B cell (primary cell): ENCODE measurements at regions not wholly inside any gene's neighbourhood (a gene's known extent, or its start where the extent isn't known, plus 50 kb on each side); places are given as distances from the start of the nearest gene placed in this dataset.

ENCODE experiments used
- ATAC-seq: fragments of 200-7000 bp; cut with Tn5 transposase; one replicate; pipeline ENCODE4 v1.10.0; 2021; ENCODE audit warnings: low read depth, mild to moderate bottlenecking, moderate number of reproducible peaks, moderate library complexity
- CTCF ChIA-PET: fragments of 350-600 bp; sonication (Branson Sonifier 250); formaldehyde crosslinking; loops from one replicate; lab custom pipeline; 2021; ENCODE audit warnings: antibody characterized with exemption, inconsistent platforms; lab: Charles Lee
- POLR2A ChIA-PET: fragments of 350-600 bp; sonication (Branson Sonifier 250); formaldehyde crosslinking; loops from one replicate; lab custom pipeline; 2021; ENCODE audit warnings: antibody characterized with exemption; lab: Charles Lee
- DNase-seq: peaks from one replicate; pipeline ENCODE4 v3.0.0; 2013
- H2AFZ ChIP-seq: 2 replicates; pipeline ENCODE4 v1.6.1; 2012; ENCODE audit warnings: mild to moderate bottlenecking, low read depth, low read length; ENCODE audit not compliant: insufficient read depth, poor library complexity, severe bottlenecking
- H3K27ac ChIP-seq, 2 donors: 1 replicate in 1 of 2; 2 replicates in 1 of 2; pipeline ENCODE4 v1.5.1; 2012 to 2013; ENCODE audit warnings: low read length in 2 of 2, mild to moderate bottlenecking in 2 of 2, moderate library complexity in 1 of 2
- H3K27me3 ChIP-seq, 4 experiments: fragments of 200-600 bp in 1 of 4; sonication (generic) in 1 of 4; replicated peaks in 1 of 4; 1 replicate in 2 of 4; 2 replicates in 2 of 4; pipeline versions ENCODE4 v1.6.1 to v1.7.0; 2013 to 2016; ENCODE audit warnings: low read length in 3 of 4, mild to moderate bottlenecking in 2 of 4, mixed read lengths in 1 of 4, moderate library complexity in 1 of 4; ENCODE audit not compliant: insufficient read depth in 4 of 4, control insufficient read depth in 3 of 4; ENCODE audit errors: control extremely low read depth in 1 of 4
- H3K36me3 ChIP-seq, 2 experiments: replicated peaks in 1 of 2; 1 replicate in 1 of 2; 2 replicates in 1 of 2; pipeline versions ENCODE4 v1.6.1 to v1.7.1; 2013; ENCODE audit warnings: low read length in 1 of 2; ENCODE audit not compliant: insufficient read depth in 2 of 2, control insufficient read depth in 1 of 2; ENCODE audit errors: control extremely low read depth in 1 of 2, extremely low read depth in 1 of 2
- H3K4me1 ChIP-seq, 2 donors: fragments of 200-600 bp in 1 of 2; sonication (generic) in 1 of 2; 1 replicate in 1 of 2; 2 replicates in 1 of 2; pipeline versions ENCODE4 v1.5.1 to v1.6.1; 2013 to 2017; ENCODE audit warnings: low read length in 2 of 2; ENCODE audit not compliant: control insufficient read depth in 2 of 2, insufficient read depth in 2 of 2
- H3K4me2 ChIP-seq: replicated peaks from 2 replicates; pipeline ENCODE3; 2012; ENCODE audit warnings: mild to moderate bottlenecking, low read depth, low read length; ENCODE audit not compliant: poor library complexity, severe bottlenecking
- H3K4me3 ChIP-seq, 5 experiments: fragments of 200-600 bp in 1 of 5; sonication (generic) in 1 of 5; 1 replicate in 3 of 5; 2 replicates in 2 of 5; pipeline versions ENCODE4 v1.5.1 to v1.7.0; 2011 to 2016; ENCODE audit warnings: low read length in 4 of 5, mild to moderate bottlenecking in 4 of 5, low read depth in 2 of 5, control low read depth in 1 of 5, moderate library complexity in 1 of 5; ENCODE audit not compliant: insufficient read depth in 1 of 5; ENCODE audit errors: control extremely low read depth in 1 of 5, extremely low read depth in 1 of 5
- H3K79me2 ChIP-seq: fragments of 200-600 bp; sonication (generic); one replicate; pipeline ENCODE4 v1.6.0; 2016; ENCODE audit warnings: low read length; ENCODE audit not compliant: control insufficient read depth, insufficient read depth
- H3K9ac ChIP-seq: fragments of 200-600 bp; sonication (generic); 2 replicates; pipeline ENCODE4 v1.6.1; 2017; ENCODE audit warnings: mild to moderate bottlenecking, low read length, moderate library complexity
- H3K9me3 ChIP-seq, 3 donors: one replicate each; pipeline versions ENCODE4 v1.6.1 to v1.7.1; 2013; ENCODE audit warnings: low read length in 2 of 3; ENCODE audit not compliant: control insufficient read depth in 2 of 3, insufficient read depth in 1 of 3; ENCODE audit errors: control extremely low read depth in 1 of 3
- H4K20me1 ChIP-seq: 2 replicates; pipeline ENCODE4 v1.6.0; 2012; ENCODE audit warnings: mild to moderate bottlenecking, low read length; ENCODE audit not compliant: insufficient read depth, control insufficient read depth, poor library complexity, severe bottlenecking
- H3K27ac Mint-ChIP-seq: one replicate; pipeline ENCODE4 v1.8.0; 2021; ENCODE audit warnings: mixed read lengths
- H3K27me3 Mint-ChIP-seq: one replicate; pipeline ENCODE4 v1.8.0; 2021; ENCODE audit warnings: mixed read lengths
- H3K4me1 Mint-ChIP-seq: one replicate; pipeline ENCODE4 v1.8.0; 2021; ENCODE audit warnings: mixed read lengths
- H3K4me3 Mint-ChIP-seq: one replicate; pipeline ENCODE4 v1.8.0; 2021; ENCODE audit warnings: mixed read lengths
- H3K9me3 Mint-ChIP-seq: one replicate; pipeline ENCODE4 v1.8.0; 2022; ENCODE audit warnings: mixed read lengths; ENCODE audit not compliant: insufficient read depth
- CTCF ChIP-seq: fragments of 200-600 bp; IDR thresholded peaks from one replicate; pipeline ENCODE4 v1.8.0; 2022; ENCODE audit warnings: antibody characterized with exemption, mild to moderate bottlenecking
- EZH2 ChIP-seq: IDR thresholded peaks from 2 replicates; pipeline ENCODE4 v1.6.1; 2012; ENCODE audit warnings: borderline replicate concordance, low read depth, mild to moderate bottlenecking, moderate library complexity, low read length; ENCODE audit not compliant: insufficient read depth, poor library complexity, severe bottlenecking
- WGBS: methylation state at CpG from one replicate; pipeline ENCODE4 v1.1.5; 2013; ENCODE audit warnings: missing lambda C conversion rate; ENCODE audit not compliant: insufficient coverage; 5-methylcytosine and 5-hydroxymethylcytosine counted together
- intact Hi-C: fragments of 100-400 bp; cut with micrococcal nuclease; formaldehyde crosslinking; loops from one replicate; pipeline ENCODE4 v1.10.0; 2022

GRCh38 chr11:93053864-93054263 lies 84.4 kb downstream of the MTNR1B start:
- H3K9ac ChIP-seq, result no peak overlapping the region
- H3K9me3 ChIP-seq, result peaks cover 0 to 2% (median 0%) of the 10 kb centered on the region in 3 donors
- no peaks in the 10 kb centered on the region for H3K79me2 ChIP-seq
- H3K27me3 Mint-ChIP-seq, result no peaks in the 10 kb centered on the region
- no peak for DNase-seq
- H2AFZ ChIP-seq, result no peak overlapping the region
- no peaks in the 10 kb centered on the region for H3K36me3 ChIP-seq
- H3K4me3 Mint-ChIP-seq, result no peak overlapping the region
- ATAC-seq, result no peak
- H3K4me2 ChIP-seq, result no peak overlapping the region
- intact Hi-C loops, result no loop called here
- ChIA-PET POLR2A (no interaction called here), CTCF (no interaction called here)
- TF ChIP-seq EZH2, result no peak
- no peak for TF ChIP-seq CTCF
- H3K4me1 Mint-ChIP-seq, result no peaks in the 10 kb centered on the region
- H3K27ac ChIP-seq, result no peak overlapping the region
- no peaks in the 10 kb centered on the region for H4K20me1 ChIP-seq
- no peaks in the 10 kb centered on the region for H3K9me3 Mint-ChIP-seq
- no peak overlapping the region for H3K4me3 ChIP-seq
- no peak overlapping the region for H3K27ac Mint-ChIP-seq
- WGBS, result no CpG with 5 or more reads among the region's 2 CpGs
- no peaks in the 10 kb centered on the region for H3K4me1 ChIP-seq
- H3K27me3 ChIP-seq, result no peaks in the 10 kb centered on the region

GRCh38 chr11:93054279-93054678 lies 84.8 kb downstream of the MTNR1B start:
- Mint-ChIP-seq H3K27me3 (no peaks in the 10 kb centered on the region), H3K9me3 (no peaks in the 10 kb centered on the region), H3K27ac (no peak overlapping the region), H3K4me1 (no peaks in the 10 kb centered on the region), H3K4me3 (no peak overlapping the region)
- H3K4me1 ChIP-seq, result no peaks in the 10 kb centered on the region
- H3K27ac ChIP-seq, result no peak overlapping the region
- H3K9me3 ChIP-seq, result peaks cover 0 to 2% (median 0%) of the 10 kb centered on the region in 3 donors
- H3K4me3 ChIP-seq, result no peak overlapping the region
- CTCF ChIA-PET, result no interaction called here
- DNase-seq, result no peak
- no peaks in the 10 kb centered on the region for H4K20me1 ChIP-seq
- H3K9ac ChIP-seq, result no peak overlapping the region
- ATAC-seq, result no peak
- H3K27me3 ChIP-seq, result no peaks in the 10 kb centered on the region
- 100% methylated on average over 2 of the region's 4 CpGs for WGBS
- POLR2A ChIA-PET, result no interaction called here
- intact Hi-C loops, result no loop called here
- TF ChIP-seq EZH2 (no peak), CTCF (no peak)
- H3K36me3 ChIP-seq, result no peaks in the 10 kb centered on the region
- H3K4me2 ChIP-seq, result no peak overlapping the region
- H3K79me2 ChIP-seq, result no peaks in the 10 kb centered on the region
- H2AFZ ChIP-seq, result no peak overlapping the region
